ENCODE measurements at regions not wholly inside any gene's neighbourhood (a gene's known extent, or its start where the extent isn't known, plus 50 kb on each side); places are given as distances from the start of the nearest gene placed in this dataset.

- TF ChIP-seq CTCF (IDR thresholded peaks at IDR 0.05) (no peak), POLR2A (IDR thresholded peaks at IDR 0.05) (no peak), EP300 (IDR thresholded peaks at IDR 0.05; ENCODE audit: low read depth) (no peak), POLR2AphosphoS5 (IDR thresholded peaks at IDR 0.05) (no peak)
Observed at GRCh38 chr6:117818449-117818848, 88.6 kb upstream of the SLC35F1 start.

Measured in transverse colon (tissue), 4 donors.